OCI-LY3 (cell line): ENCODE measurements at regions not wholly inside any gene's neighbourhood (a gene's known extent, or its start where the extent isn't known, plus 50 kb on each side); places are given as distances from the start of the nearest gene placed in this dataset.

Experiments used
- H2AFZ ChIP-seq: fragments of 200-600, 300-600 bp; shearing (Covaris generic); 2 replicates; pipeline ENCODE4 v1.6.0; 2014; ENCODE audit warnings: antibody characterized with exemption, low read depth, low read length
- H3K27ac ChIP-seq: fragments of 200-600, 300-600 bp; sonication (generic); 2 replicates; pipeline ENCODE4 v1.5.1; 2014; ENCODE audit warnings: mild to moderate bottlenecking, low read length, moderate library complexity, mixed read lengths
- H3K27me3 ChIP-seq: fragments of 200-600, 300-600 bp; sonication (generic); 2 replicates; pipeline ENCODE4 v1.6.1; 2014; ENCODE audit warnings: low read depth, low read length, mixed read lengths
- H3K36me3 ChIP-seq: fragments of 200-600, 300-600 bp; sonication (generic); replicated peaks from 2 replicates; pipeline ENCODE3; 2014; ENCODE audit warnings: low read depth, low read length, mixed read lengths
- H3K4me1 ChIP-seq: fragments of 300-600, 200-600 bp; sonication (generic); 2 replicates; pipeline ENCODE4 v1.6.1; 2014; ENCODE audit warnings: low read length, mixed read lengths
- H3K4me2 ChIP-seq: fragments of 200-600, 300-600 bp; sonication (generic); 2 replicates; pipeline ENCODE4 v1.6.1; 2014; ENCODE audit warnings: low read length, mixed read lengths
- H3K4me3 ChIP-seq: fragments of 300-600, 200-600 bp; sonication (generic); 2 replicates; pipeline ENCODE4 v1.5.1; 2014; ENCODE audit warnings: antibody characterized with exemption, mild to moderate bottlenecking, low read length, moderate library complexity
- H3K79me2 ChIP-seq: fragments of 300-600, 200-600 bp; shearing (Covaris generic); 2 replicates; pipeline ENCODE4 v1.6.1; 2014; ENCODE audit warnings: mild to moderate bottlenecking, low read length, mixed read lengths
- H3K9ac ChIP-seq: fragments of 300-600, 200-600 bp; shearing (Covaris generic); 2 replicates; pipeline ENCODE4 v1.6.0; 2014; ENCODE audit warnings: mild to moderate bottlenecking, low read length, moderate library complexity
- H3K9me3 ChIP-seq: fragments of 200-600, 300-600 bp; shearing (Covaris generic); 2 replicates; pipeline ENCODE4 v1.6.1; 2014; ENCODE audit warnings: low read length, mixed read lengths; ENCODE audit not compliant: insufficient read depth
- H4K20me1 ChIP-seq: fragments of 200-600, 300-600 bp; sonication (generic); 2 replicates; pipeline ENCODE4 v1.6.1; 2016; ENCODE audit warnings: low read length, mixed read lengths; ENCODE audit not compliant: insufficient read depth
- EZH2phosphoT487 ChIP-seq: fragments of 200-600 bp; shearing (Covaris generic); IDR thresholded peaks from 2 replicates; pipeline ENCODE4 v1.6.1; 2018; ENCODE audit warnings: antibody characterized with exemption, mixed run types, low read depth
- TF ChIP-seq, protein P1 (sequence below): fragments of 200-600, 300-600 bp; sonication (generic); IDR thresholded peaks from 2 replicates; pipeline ENCODE4 v1.5.1; 2014; ENCODE audit warnings: antibody characterized with exemption, low read length, low read depth

GRCh38 chr9:91078369-91078695 lies 276.7 kb downstream of the SYK start:
- TF ChIP-seq EZH2phosphoT487, result no peak
- TF ChIP-seq, protein P1, sequence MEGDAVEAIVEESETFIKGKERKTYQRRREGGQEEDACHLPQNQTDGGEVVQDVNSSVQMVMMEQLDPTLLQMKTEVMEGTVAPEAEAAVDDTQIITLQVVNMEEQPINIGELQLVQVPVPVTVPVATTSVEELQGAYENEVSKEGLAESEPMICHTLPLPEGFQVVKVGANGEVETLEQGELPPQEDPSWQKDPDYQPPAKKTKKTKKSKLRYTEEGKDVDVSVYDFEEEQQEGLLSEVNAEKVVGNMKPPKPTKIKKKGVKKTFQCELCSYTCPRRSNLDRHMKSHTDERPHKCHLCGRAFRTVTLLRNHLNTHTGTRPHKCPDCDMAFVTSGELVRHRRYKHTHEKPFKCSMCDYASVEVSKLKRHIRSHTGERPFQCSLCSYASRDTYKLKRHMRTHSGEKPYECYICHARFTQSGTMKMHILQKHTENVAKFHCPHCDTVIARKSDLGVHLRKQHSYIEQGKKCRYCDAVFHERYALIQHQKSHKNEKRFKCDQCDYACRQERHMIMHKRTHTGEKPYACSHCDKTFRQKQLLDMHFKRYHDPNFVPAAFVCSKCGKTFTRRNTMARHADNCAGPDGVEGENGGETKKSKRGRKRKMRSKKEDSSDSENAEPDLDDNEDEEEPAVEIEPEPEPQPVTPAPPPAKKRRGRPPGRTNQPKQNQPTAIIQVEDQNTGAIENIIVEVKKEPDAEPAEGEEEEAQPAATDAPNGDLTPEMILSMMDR, result no peak
- no peaks in the 10 kb centered on the region for H3K79me2 ChIP-seq

DNA sequence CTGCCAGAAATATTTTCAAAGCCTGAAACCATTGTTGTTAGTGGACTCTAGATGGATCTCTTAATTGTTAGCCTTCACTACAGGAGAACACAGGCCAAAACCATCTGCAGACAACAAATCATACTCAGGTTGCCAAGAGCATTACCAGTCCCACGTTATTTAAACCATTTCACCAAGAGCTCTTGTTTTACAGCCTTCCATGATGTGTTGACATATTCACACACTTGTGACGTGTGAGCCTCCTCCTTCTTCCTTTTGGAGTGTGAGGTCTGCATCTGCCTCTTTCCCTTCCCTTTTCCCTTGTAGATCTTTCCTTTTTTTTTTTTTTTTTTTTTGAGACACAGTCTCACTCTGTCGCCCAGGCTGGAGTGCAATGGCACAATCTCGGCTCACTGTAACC lies 279.0 kb downstream of the AUH start:
- Histone ChIP-seq H2AFZ (no peak overlapping the region), H3K9ac (no peak overlapping the region), H3K79me2 (no peaks in the 10 kb centered on the region), H3K4me2 (no peak overlapping the region), H3K4me1 (no peaks in the 10 kb centered on the region), H3K27ac (no peak overlapping the region), H3K27me3 (peaks cover 32% of the 10 kb centered on the region), H3K9me3 (no peaks in the 10 kb centered on the region), H4K20me1 (no peaks in the 10 kb centered on the region), H3K36me3 (no peaks in the 10 kb centered on the region), H3K4me3 (no peak overlapping the region)
- no peak for TF ChIP-seq EZH2phosphoT487

More at GRCh38 chr9:91078369-91078695, 276.7 kb downstream of the SYK start:
- Histone ChIP-seq H3K36me3 (no peaks in the 10 kb centered on the region), H2AFZ (no peak overlapping the region), H3K4me3 (no peak overlapping the region), H3K9me3 (no peaks in the 10 kb centered on the region), H4K20me1 (no peaks in the 10 kb centered on the region), H3K4me2 (no peak overlapping the region), H3K4me1 (no peaks in the 10 kb centered on the region), H3K27me3 (peaks cover 9% of the 10 kb centered on the region; the same call in 1 of the 2 replicates), H3K27ac (no peak overlapping the region), H3K9ac (no peak overlapping the region)

DNA sequence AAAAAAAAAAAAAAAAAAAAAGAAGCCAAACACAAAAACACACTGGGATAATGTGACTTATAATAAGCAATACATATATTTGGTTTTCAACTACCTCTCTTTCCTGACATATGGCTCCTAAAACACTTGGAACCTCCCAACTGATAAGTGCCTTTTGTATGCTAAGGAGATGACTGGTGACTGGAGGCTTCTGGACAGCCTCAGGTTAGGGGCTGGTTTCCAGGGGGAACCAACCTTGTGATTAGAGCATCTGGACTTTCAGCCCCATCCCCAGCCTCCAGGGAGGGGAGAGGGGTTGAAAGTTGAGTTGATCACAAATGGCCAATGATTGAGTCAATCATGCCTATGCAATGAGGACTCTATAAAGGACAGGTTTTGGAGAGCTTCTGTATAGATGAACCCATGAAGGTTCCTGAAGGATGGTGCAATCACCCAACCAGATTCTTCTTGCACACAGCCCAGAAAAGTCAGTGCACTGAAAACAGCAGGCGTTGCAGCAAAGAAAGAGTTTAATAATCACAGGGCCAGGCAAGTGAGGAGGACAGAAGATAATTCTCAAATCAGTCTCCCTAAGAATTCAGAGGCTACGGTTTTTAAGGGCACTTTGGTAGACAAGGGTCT lies 276.7 kb downstream of the AUH start:
- Histone ChIP-seq H3K9ac (no peak overlapping the region), H3K27me3 (peaks cover 46% of the 10 kb centered on the region), H3K27ac (no peak overlapping the region), H3K4me3 (no peak overlapping the region), H2AFZ (no peak overlapping the region), H3K4me2 (no peak overlapping the region), H3K79me2 (no peaks in the 10 kb centered on the region), H4K20me1 (no peaks in the 10 kb centered on the region), H3K4me1 (no peaks in the 10 kb centered on the region), H3K9me3 (no peaks in the 10 kb centered on the region), H3K36me3 (no peaks in the 10 kb centered on the region)
- TF ChIP-seq, protein P1, result no peak
- TF ChIP-seq EZH2phosphoT487, result no peak

- no peak overlapping the region for H2AFZ ChIP-seq
- no peak overlapping the region for H3K27ac ChIP-seq
- no peaks in the 10 kb centered on the region for H3K4me1 ChIP-seq
- no peaks in the 10 kb centered on the region for H4K20me1 ChIP-seq
- H3K4me2 ChIP-seq, result no peak overlapping the region
- no peaks in the 10 kb centered on the region for H3K36me3 ChIP-seq
- no peaks in the 10 kb centered on the region for H3K79me2 ChIP-seq
- H3K27me3 ChIP-seq, result peaks cover 46% of the 10 kb centered on the region
- TF ChIP-seq, protein P1, result no peak
- TF ChIP-seq EZH2phosphoT487, result no peak
- no peak overlapping the region for H3K4me3 ChIP-seq
- no peak overlapping the region for H3K9ac ChIP-seq
- no peaks in the 10 kb centered on the region for H3K9me3 ChIP-seq
These were observed 276.0 kb downstream of the AUH start for GRCh38 chr9:91085517-91086291.
